DMS153 treated with DMSO at 0.1 percent for 48 hours (cell line): ENCODE measurements at regions not wholly inside any gene's neighbourhood (a gene's known extent, or its start where the extent isn't known, plus 50 kb on each side); places are given as distances from the start of the nearest gene placed in this dataset.

Experiments
- DNase-seq: peaks from one replicate; lab custom pipeline; 2025; ENCODE audit not compliant: unreplicated experiment; lab: John Stamatoyannopoulos, UW

GRCh38 chr1:191572479-191572878 is 585.8 kb upstream of the RGS18 start:
- no peak for DNase-seq

GRCh38 chr1:191575180-191575579 is 583.1 kb upstream of the RGS18 start:
- no peak for DNase-seq

- DNase-seq = no peak
Measured at GRCh38 chr1:191575746-191576145, 582.5 kb upstream of the RGS18 start.

GRCh38 chr1:191577213-191577612 is 581.0 kb upstream of the RGS18 start:
- DNase-seq = no peak

DNA sequence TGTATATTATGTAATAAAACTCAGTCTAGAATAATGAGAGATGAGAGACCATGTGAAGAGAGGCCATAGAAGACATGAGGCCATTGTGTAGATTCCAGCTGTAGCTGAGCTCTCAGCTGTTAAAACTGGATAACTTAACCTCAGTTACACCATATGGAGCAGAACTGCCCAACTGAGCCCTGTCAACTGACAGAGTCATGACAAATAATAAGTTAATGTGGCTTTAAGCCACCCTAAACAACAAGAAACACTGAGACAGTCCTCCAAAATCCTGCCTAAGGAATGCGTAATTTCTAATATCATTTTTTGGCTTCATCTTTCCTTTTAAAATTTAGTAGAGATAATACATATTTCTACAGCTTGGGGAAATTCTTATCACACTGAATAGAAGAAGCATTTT is 580.0 kb upstream of the RGS18 start:
- DNase-seq = no peak

DNA sequence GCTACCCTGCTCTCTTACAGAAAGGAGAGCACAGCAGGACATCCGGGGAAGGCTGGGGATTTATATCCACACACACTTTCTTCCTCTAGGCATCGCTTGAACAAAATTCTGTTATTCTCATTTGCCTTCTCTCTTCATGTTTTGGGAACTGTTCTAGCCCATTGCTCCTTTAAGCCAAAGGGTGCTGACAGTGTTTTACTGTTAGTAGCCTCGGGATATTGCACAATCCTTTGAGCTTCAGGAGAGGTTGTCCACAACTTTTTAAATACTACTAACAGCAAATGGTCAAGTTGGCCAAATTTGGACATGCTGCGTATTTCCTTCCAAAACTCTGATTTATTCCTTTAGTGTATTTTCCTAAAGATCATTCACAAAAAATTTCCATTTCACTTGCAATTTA is 579.2 kb upstream of the RGS18 start:
- no peak for DNase-seq

DNA sequence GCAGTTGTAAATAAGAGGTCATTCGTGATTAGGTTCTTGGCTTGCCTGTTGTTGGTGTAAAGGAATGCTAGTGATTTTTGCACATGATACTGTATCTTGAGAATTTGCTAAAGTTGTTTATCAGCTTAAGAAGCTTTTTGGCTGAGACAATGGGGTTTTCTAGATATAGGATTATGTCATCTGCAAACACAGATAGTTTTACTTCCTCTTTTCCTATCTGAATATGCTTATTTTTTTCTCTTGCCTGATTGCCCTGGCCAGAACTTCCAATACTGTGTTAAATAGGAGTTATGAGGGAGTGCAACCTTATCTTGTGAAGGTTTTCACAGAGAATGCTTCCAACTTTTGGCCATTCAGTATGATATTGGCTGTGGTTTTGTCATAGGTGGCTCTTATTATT is 576.1 kb upstream of the RGS18 start:
- DNase-seq = no peak

DNA sequence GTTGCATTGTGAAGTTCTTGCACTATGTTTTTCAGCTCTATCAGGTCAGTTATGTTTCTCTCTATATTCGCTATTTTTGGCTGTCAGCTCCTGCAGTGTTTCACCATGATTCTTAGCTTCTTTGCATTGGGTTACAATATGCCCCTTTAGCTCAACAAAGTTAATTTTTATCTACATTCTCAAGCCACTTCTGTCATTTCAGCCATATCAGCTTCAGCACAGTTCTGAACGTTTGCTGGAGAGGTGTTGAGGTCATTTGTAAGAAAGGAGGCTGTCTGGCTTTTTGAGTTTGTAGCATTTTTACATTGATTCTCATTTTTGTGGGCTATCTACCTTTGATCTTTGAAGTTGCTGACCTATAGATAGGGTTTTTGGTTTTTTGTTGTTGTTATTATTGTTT is 573.2 kb upstream of the RGS18 start:
- DNase-seq = no peak

- DNase-seq = no peak
Measured at GRCh38 chr1:191588905-191589304, 569.4 kb upstream of the RGS18 start.

GRCh38 chr1:191589536-191589935 is 568.7 kb upstream of the RGS18 start:
- no peak for DNase-seq

DNA sequence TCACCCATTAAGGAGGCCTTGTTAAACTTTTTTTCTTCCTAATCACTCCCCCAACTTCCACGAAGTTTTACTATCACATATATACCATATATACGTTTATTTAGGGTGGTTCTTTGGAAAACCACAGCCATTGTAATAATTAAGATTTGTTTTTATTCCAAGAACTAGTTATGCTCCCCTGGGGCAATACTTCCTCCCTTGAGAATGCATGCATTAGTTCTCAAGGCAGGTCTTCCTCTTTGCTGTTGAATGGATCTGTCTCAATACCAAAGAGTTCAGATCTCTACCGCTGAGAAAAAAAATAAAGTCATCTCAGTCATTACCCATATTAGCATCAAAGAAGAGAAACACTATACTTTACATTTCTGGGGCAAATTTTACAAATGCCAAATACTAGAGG is 567.7 kb upstream of the RGS18 start:
- DNase-seq = no peak

- DNase-seq = no peak
Measured at GRCh38 chr1:191592039-191592438, 566.2 kb upstream of the RGS18 start.

- no peak for DNase-seq
Measured at GRCh38 chr1:191592907-191593306, 565.4 kb upstream of the RGS18 start.

GRCh38 chr1:191595170-191595569 is 563.1 kb upstream of the RGS18 start:
- no peak for DNase-seq

- no peak for DNase-seq
Measured at GRCh38 chr1:191608367-191608766, 549.9 kb upstream of the RGS18 start.

DNA sequence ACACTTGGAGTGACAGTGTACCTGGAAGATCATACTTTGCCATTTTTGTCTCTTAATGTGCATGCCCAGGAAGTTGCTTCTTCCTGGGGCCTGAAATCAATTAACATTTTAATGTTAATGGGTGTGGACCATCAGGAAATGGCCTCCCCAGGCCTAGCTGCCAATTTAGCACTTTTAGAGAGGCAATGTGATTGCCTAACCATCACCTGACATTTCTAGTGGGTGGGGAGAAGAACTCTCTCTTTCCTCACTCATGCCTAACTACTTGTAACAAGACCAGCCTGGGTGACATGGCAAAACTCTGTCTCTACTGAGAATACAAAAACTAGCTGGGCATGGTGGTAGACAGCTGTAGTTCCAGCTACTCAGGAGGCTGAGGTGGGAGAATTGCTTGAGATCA is 549.0 kb upstream of the RGS18 start:
- no peak for DNase-seq

GRCh38 chr1:191615101-191615821 is 543.0 kb upstream of the RGS18 start:
- no peak for DNase-seq

- no peak for DNase-seq
Measured at GRCh38 chr1:191618181-191618580, 540.1 kb upstream of the RGS18 start.

DNA sequence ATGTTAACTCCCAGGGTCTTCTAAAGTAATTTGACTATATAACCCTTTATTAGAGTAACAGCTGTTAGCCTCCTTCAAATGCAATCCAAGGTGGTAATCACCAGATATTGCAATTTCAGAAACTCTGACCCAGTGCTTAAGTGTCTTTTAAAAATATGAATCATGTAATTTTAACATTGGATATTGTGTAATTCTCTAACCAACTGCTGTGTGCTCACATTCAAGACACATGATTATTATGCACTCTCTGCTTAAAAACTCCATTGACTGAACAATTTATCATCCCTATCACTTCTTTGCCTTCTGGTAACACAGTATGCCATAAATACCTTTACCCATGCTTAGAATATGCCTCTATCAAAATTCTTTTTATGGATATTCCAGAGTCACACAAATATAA is 537.4 kb upstream of the RGS18 start:
- DNase-seq = no peak

GRCh38 chr1:191624044-191624443 is 534.2 kb upstream of the RGS18 start:
- DNase-seq = no peak

DNA sequence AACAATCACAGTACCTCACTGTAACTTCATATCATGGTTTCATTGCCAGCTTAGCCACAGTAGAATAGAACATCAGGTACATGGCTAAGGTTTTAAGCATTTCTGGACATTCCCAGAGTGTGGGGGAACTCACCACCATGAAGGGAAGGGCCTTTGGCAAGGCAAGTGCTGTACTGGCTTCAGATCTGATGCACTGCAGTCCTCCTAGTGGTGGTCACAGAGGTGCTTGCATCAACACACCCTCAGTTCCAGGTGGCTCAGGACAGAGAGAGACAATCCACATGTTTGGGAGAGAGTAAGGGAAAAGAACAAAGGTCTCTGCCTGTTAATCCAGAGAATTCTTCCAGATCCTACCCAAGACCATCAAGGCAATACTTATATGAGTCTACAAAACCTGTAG is 528.4 kb upstream of the RGS18 start:
- DNase-seq = no peak

DNA sequence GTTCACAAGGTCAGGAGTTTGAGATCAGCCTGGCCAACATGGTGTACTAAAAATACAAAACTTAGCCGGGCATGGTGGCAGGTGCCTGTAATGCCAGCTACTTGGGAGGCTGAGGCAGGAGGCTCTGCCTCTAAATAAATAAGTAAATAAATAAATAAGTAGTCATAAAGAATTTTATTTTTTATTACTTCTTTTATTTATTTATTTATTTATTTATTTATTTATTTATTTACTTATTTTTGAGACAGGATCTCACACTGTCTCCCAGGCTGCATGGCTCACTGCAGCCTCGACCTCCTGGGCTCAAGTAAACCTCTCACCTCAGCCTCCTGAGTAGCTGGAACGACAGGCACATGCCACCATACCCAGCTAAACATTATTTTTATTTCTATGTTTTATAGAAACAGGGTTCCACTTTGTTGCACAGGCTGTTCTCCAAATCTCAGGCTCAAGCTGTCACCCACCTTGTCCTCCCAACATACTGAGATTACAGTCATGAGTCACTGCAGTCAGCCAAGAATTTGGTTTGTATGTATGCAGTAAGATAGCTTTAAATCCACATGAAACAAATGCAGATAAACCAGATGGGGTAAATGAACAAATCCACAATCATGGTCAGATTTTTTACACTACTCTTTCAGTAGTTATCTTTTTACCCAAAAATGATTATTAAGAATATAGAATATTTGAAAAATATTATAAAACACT is 523.3 kb upstream of the RGS18 start:
- no peak for DNase-seq

GRCh38 chr1:191636345-191636744 is 521.9 kb upstream of the RGS18 start:
- no peak for DNase-seq
